HEK293T (cell line): ENCODE measurements at regions not wholly inside any gene's neighbourhood (a gene's known extent, or its start where the extent isn't known, plus 50 kb on each side); places are given as distances from the start of the nearest gene placed in this dataset.

Experiments
- ARNT ChIP-seq: fragments of 450-650 bp; IDR thresholded peaks from 2 replicates; pipeline ENCODE4 v1.6.1; 2017; ENCODE audit warnings: mild to moderate bottlenecking
- BHLHE40 ChIP-seq: fragments of 450-650 bp; IDR thresholded peaks from 2 replicates; pipeline ENCODE4 v1.6.1; 2016; ENCODE audit warnings: mild to moderate bottlenecking, moderate library complexity, borderline replicate concordance
- ELF4 ChIP-seq: fragments of 450-650 bp; IDR thresholded peaks from 2 replicates; pipeline ENCODE4 v1.6.1; 2017; ENCODE audit warnings: antibody characterized with exemption
- FOXM1 ChIP-seq: fragments of 450-650 bp; IDR thresholded peaks from 2 replicates; pipeline ENCODE4 v1.6.1; 2017; ENCODE audit warnings: mild to moderate bottlenecking, borderline replicate concordance
- HDGF ChIP-seq: fragments of 450-650 bp; IDR thresholded peaks from 2 replicates; pipeline ENCODE4 v1.6.1; 2017; ENCODE audit warnings: antibody characterized with exemption, borderline replicate concordance
- NFRKB ChIP-seq: fragments of 450-650 bp; IDR thresholded peaks from 2 replicates; pipeline ENCODE4 v1.6.1; 2016; ENCODE audit warnings: mild to moderate bottlenecking, moderate library complexity
- SP1 ChIP-seq: fragments of 450-650 bp; IDR thresholded peaks from 2 replicates; pipeline ENCODE4 v1.6.1; 2017
- SUZ12 ChIP-seq: fragments of 450-650 bp; IDR thresholded peaks from 2 replicates; pipeline ENCODE4 v1.6.1; 2016; ENCODE audit warnings: mild to moderate bottlenecking
- TARDBP ChIP-seq: fragments of 450-650 bp; IDR thresholded peaks from 2 replicates; pipeline ENCODE4 v1.6.1; 2016
- ZNF384 ChIP-seq: fragments of 450-650 bp; IDR thresholded peaks from 2 replicates; pipeline ENCODE4 v1.6.1; 2016

DNA sequence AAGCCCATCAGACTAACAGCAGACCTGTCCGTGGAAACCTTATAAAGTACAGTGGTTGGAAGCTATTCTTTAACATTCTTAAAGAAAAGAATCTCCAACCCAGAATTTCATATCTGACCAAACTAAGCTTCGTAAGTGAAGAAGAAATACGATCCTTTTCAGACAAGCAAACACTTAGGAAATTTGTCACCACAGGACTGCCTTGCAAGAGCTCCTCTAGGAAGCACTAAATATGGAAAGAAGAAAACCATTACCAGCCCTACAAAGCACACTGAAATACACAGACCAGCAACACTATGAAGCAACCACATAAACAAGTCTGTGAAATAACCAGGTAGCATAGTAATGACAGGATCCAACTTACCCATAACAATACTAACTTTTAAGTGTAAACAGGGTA is 177.7 kb upstream of the PRSS1 start:
- no peak for TF ChIP-seq TARDBP
- no peak for TF ChIP-seq HDGF
- TF ChIP-seq ARNT = no peak
- no peak for TF ChIP-seq ZNF384
- TF ChIP-seq BHLHE40 = no peak
- TF ChIP-seq FOXM1 = no peak
- TF ChIP-seq SP1 = no peak
- TF ChIP-seq ELF4 = no peak
- TF ChIP-seq NFRKB = no peak
- TF ChIP-seq SUZ12 = no peak
